ENCODE measurements at regions not wholly inside any gene's neighbourhood (a gene's known extent, or its start where the extent isn't known, plus 50 kb on each side); places are given as distances from the start of the nearest gene placed in this dataset.

DNA sequence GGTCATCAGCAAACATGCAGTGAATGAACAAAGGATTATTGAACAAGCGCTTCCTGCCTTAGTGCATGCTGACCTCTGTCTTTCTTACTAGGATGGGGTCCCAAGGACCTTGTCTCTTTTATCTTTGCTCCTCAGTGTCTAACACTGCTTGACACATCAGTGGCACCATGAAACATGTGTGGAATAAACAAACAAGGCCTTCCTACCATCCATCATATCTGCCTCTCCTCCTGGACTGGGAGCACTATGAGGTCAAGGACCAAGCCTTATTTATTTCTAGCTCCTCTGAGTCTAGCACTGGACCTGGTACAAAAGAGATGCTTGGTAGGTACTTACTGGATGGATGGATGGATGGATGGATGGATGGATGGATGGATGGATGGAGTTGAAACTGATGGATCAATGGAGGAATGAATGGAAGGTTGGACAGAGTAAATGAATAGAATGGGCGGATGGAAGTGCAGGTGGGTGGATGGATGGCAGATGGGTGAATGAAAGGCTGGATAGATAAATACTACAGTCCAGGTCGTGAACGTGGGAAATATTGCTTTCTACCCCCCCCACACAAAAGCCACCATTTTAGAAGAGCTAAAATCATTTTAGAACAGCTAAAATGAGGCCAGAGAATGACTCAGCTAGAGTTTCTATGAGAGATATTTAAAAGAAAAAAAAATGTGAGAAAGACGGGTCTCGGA is 104.1 kb upstream of the PTPN1 start:
- FAIRE-seq (no peak), DNase-seq (ENCODE audit: insufficient read length) (no peak)
- TF ChIP-seq POLR2AphosphoS5 (IDR thresholded peaks at IDR 0.05; ENCODE audit: low read depth, low read length): no peak
- TF ChIP-seq TAF1 (IDR thresholded peaks at IDR 0.05; ENCODE audit: borderline replicate concordance, low read depth, low read length): no peak
- no peak for TF ChIP-seq POLR2A (IDR thresholded peaks at IDR 0.05; ENCODE audit: low read depth, low read length)

DNA sequence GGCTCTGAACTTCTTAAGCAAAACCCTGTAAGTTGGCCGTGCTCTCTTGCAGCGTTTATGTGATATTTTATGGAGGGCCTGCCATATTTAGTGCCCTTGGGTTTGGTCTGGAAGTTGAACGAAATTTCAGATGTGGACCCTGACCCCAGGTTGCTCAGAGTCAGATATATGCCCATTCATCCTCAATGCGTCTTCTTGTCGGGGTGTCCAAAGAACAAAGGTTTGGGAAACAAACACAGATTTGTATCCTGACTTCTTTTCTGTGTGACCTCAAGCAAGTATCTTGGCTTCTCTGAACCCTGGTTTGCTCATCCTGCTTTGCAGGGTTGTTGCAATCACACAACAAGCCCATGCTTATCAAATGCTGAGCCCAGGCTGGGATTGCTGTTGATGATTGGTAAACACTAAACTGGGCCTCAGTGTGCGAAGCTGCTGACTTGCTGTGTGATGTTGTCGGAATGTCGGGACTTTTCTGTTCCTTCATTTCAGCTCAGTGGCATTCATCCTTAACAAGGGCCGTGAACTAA is 103.5 kb upstream of the PTPN1 start:
- FAIRE-seq: no peak
- TF ChIP-seq POLR2A (IDR thresholded peaks at IDR 0.05; ENCODE audit: low read depth, low read length) (no peak), TAF1 (IDR thresholded peaks at IDR 0.05; ENCODE audit: borderline replicate concordance, low read depth, low read length) (no peak), POLR2AphosphoS5 (IDR thresholded peaks at IDR 0.05; ENCODE audit: low read depth, low read length) (no peak)
- no peak for DNase-seq (ENCODE audit: insufficient read length)

DNA sequence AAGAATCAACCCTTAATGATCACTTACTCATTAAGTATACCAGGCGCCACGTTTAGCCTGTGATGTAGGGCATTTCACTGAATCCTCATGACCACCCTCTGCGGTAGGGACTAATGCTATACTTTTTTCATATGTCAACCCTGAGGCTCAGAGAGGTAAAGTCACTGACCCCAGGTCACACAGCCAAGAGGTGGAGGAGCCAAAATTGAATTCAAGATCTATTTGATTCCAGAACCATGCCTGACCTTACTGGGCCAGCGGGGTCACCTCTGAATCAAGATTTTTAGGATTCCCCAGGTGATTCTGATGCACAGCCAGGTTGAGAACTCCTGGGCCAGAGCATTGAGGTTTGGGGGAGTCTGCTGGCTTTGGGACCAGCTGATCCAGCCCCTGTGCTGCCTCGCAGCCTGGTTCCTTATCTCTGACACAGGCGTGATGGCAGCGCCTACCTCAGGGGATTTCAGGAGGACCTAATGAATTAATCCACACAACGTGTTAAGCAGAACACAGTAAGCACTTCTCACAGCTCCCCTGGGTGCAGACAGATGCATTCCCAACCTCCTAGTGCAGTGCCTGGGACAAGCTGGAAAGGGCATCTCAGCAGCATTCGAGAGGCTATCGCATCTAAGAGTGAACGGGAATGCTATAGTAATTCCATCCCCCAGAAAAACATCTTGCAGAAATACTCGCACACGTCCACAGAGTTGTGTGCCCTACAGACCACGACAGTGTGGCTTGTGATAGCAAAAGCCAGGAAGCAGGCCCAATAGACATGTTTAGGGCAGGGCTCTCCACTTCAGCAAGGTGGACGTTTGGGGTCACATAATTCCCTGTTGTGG is 101.4 kb upstream of the PTPN1 start:
- no peak for TF ChIP-seq POLR2A (IDR thresholded peaks at IDR 0.05; ENCODE audit: low read depth, low read length)
- TF ChIP-seq POLR2AphosphoS5 (IDR thresholded peaks at IDR 0.05; ENCODE audit: low read depth, low read length): no peak
- no peak for TF ChIP-seq TAF1 (IDR thresholded peaks at IDR 0.05; ENCODE audit: borderline replicate concordance, low read depth, low read length)
- FAIRE-seq: no peak

DNA sequence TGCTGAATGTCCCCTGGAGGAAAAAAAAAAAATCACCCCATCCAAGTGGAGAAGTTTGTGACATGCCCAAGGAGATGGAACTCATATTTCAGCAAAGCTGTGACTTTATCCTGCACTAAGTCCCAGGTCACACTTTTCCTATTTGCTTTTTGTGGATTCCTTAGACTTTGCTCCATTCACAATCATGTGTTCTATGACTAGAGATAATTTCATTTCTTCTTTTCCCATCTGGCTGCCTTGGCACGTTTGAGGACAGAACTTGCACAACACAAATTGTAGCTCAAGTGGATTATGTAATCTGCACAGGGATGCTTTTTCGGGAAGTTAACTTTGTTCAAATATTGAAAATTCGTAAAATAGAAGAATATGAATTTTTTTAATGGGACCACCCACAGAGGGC is 100.7 kb upstream of the PTPN1 start:
- DNase-seq (ENCODE audit: insufficient read length): no peak
- FAIRE-seq: no peak
- TF ChIP-seq TAF1 (IDR thresholded peaks at IDR 0.05; ENCODE audit: borderline replicate concordance, low read depth, low read length) (no peak), POLR2A (IDR thresholded peaks at IDR 0.05; ENCODE audit: low read depth, low read length) (no peak), POLR2AphosphoS5 (IDR thresholded peaks at IDR 0.05; ENCODE audit: low read depth, low read length) (no peak)

More for the DNA sequence above, 101.4 kb upstream of the PTPN1 start:
- no peak for DNase-seq (ENCODE audit: insufficient read length)

DNA sequence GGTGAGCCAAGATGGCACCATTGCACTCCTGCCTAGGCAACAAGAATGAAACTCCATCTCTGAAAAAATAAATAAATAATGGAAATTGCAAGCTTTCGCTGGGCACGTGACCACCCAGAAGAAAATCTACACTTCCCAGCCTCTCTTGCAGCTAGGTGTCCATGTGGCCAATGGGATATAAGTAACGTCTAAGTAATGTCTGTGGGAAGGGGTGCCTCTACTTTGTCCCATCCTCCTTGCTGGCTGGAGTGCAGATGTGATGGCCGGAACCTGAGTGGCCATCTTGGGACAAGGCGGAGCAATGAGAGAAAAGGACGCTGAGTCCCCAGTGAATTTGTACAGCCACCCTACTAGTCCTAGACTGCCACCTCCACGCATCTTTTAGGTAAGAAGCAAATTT is 99.8 kb upstream of the PTPN1 start:
- FAIRE-seq: no peak
- TF ChIP-seq POLR2A (IDR thresholded peaks at IDR 0.05; ENCODE audit: low read depth, low read length) (no peak), TAF1 (IDR thresholded peaks at IDR 0.05; ENCODE audit: borderline replicate concordance, low read depth, low read length) (no peak), POLR2AphosphoS5 (IDR thresholded peaks at IDR 0.05; ENCODE audit: low read depth, low read length) (no peak)
- DNase-seq (ENCODE audit: insufficient read length): no peak

DNA sequence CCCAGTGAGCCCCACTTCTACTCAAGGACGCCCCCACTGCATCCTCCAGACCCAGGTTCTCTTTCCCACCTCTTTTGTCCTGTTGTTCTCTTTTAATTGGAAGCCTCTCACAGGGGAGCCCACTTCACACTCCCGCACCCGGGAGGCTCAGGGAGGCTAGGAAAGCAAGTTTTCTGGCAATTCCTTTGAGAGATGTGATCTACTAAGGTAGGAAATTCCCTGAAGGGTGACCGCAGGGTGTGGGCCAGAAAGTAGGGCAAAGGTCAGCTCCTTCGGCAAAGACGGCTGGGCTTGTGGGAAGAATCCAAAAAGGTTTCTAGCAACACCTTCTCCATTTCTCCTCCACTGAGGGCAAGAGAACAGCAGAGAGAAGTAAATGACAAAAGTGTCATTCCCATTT is 98.1 kb upstream of the PTPN1 start:
- FAIRE-seq: no peak

DNA sequence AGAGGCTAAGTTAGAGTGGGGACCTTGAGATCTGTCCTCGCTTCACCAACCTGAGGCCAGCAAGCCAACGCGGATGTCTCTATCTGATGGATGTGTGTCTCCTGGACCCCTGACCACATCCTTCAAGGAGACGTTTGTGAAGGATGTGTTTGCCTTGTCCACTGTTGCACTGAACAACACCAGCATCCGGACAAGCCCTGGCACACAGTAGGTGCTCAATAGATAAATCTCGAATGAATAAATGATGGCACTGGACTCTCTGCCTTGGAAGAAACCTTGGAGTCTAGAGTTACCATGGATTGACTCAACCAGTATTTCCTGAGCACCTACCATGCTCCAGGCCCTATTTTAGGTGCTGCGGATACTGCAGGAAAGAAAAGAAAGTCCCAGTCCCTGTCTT is 97.7 kb upstream of the PTPN1 start:
- DNase-seq (ENCODE audit: insufficient read length) (no peak), FAIRE-seq (no peak)
- TF ChIP-seq POLR2AphosphoS5 (IDR thresholded peaks at IDR 0.05; ENCODE audit: low read depth, low read length): no peak
- TF ChIP-seq TAF1 (IDR thresholded peaks at IDR 0.05; ENCODE audit: borderline replicate concordance, low read depth, low read length): no peak
- TF ChIP-seq POLR2A (IDR thresholded peaks at IDR 0.05; ENCODE audit: low read depth, low read length): no peak

More for the DNA sequence above, 98.1 kb upstream of the PTPN1 start:
- TF ChIP-seq POLR2AphosphoS5 (IDR thresholded peaks at IDR 0.05; ENCODE audit: low read depth, low read length) (no peak), POLR2A (IDR thresholded peaks at IDR 0.05; ENCODE audit: low read depth, low read length) (no peak), TAF1 (IDR thresholded peaks at IDR 0.05; ENCODE audit: borderline replicate concordance, low read depth, low read length) (no peak)
- no peak for DNase-seq (ENCODE audit: insufficient read length)

DNA sequence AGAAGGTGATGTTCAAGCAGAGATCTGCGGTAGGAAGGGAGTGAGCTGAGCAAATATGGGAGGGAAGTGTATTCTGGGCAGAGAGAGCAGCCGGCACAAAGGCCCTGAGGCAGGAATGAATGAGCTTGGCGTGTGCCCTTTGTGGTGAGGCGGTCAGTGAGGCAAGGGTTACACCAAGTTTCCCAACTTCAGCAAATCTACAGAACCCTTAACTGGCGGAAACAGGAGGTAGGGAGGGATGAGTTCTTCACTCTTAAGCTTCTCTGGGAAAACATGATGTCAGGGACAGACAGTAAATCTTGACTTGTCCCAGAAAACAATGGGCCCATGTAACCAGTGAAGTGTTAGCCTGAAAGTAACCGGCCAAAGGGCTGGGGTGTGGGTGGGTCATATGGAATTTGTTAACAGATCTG is 97.1 kb upstream of the PTPN1 start:
- DNase-seq (ENCODE audit: insufficient read length) (no peak), FAIRE-seq (no peak)
- TF ChIP-seq TAF1 (IDR thresholded peaks at IDR 0.05; ENCODE audit: borderline replicate concordance, low read depth, low read length) (no peak), POLR2A (IDR thresholded peaks at IDR 0.05; ENCODE audit: low read depth, low read length) (no peak), POLR2AphosphoS5 (IDR thresholded peaks at IDR 0.05; ENCODE audit: low read depth, low read length) (no peak)

DNA sequence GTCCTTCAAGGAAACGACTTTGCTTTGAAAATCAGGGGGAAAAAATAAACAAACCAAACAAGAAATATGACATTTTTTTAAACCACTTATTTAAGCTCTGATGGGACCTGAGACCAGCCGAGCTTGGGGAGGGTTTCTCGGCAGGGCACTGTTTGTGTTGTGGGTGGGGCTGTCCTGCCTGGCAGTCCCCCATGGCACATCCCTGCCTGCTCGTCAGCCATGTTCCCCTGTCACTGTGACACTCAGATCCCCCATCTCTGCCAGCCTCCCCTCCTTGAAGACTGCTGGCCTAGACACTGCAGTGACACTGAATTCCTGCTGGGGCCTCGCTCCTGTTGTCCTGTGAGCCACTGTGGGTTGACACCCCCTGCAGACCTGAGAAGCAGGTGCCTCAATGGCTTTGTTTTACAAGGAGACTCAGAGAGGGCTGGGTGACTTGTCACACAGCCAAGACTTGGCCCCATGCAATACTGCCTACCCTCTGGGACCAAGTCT is 95.1 kb upstream of the PTPN1 start:
- FAIRE-seq (no peak), DNase-seq (ENCODE audit: insufficient read length) (no peak)

DNA sequence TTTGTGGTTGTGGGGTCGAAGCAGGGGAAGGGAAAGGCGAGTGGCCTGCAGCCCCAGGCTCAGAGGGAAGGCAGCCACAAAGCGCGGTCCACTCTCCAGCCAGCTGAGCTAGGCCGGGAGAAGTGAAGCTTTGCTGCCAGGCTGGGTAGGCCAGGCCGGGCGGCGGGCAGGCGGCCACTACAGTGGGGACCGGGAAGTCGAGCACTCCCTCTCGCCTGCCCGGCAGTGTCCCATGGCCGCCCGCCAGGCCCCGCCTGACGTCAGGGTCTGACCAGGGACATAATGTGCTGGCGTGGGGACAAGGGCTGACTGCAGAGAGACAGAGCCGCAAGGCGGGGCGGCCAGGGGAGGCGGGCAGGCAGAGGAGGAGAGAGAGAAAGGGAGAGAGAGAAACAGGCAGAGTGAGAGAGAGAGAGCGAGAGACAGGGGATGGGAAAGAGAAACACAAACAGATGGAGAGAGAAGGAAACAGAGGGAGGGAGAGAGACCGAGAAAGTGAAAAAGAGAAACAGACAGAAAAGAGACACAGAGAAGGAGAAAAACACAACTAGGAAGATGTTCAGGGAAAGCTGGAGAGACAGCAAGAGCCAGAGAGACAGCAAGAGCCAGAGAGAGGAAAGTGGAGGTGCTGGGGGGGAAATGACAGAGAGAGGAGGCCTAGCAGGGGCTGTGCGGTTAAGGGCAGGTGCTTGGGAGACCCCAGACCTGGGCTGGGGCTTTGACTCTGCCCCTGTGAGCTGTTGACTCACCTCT is 94.5 kb upstream of the PTPN1 start:
- TF ChIP-seq POLR2AphosphoS5 (IDR thresholded peaks at IDR 0.05; ENCODE audit: low read depth, low read length) (no peak), TAF1 (IDR thresholded peaks at IDR 0.05; ENCODE audit: borderline replicate concordance, low read depth, low read length) (no peak), POLR2A (IDR thresholded peaks at IDR 0.05; ENCODE audit: low read depth, low read length) (no peak)
- FAIRE-seq (no peak), DNase-seq (ENCODE audit: insufficient read length) (no peak)

More for the DNA sequence above, 95.1 kb upstream of the PTPN1 start:
- TF ChIP-seq POLR2A (IDR thresholded peaks at IDR 0.05; ENCODE audit: low read depth, low read length): no peak
- TF ChIP-seq TAF1 (IDR thresholded peaks at IDR 0.05; ENCODE audit: borderline replicate concordance, low read depth, low read length): no peak
- TF ChIP-seq POLR2AphosphoS5 (IDR thresholded peaks at IDR 0.05; ENCODE audit: low read depth, low read length): no peak

All from GM12892 (cell line).